BE2C (cell line): ENCODE measurements at regions not wholly inside any gene's neighbourhood (a gene's known extent, or its start where the extent isn't known, plus 50 kb on each side); places are given as distances from the start of the nearest gene placed in this dataset.

ENCODE experiments used
- DNase-seq: peaks from one replicate; pipeline ENCODE4 v3.0.0-alpha.2; 2020
- H3K27me3 ChIP-seq: fragments of 250-450 bp; sonication (Bioruptor Pico); 2 replicates; pipeline ENCODE4 v1.5.1; 2020; ENCODE audit warnings: mild to moderate bottlenecking
- H3K36me3 ChIP-seq: fragments of 250-450 bp; sonication (Bioruptor Pico); 2 replicates; pipeline ENCODE4 v1.5.1; 2020; ENCODE audit warnings: mild to moderate bottlenecking
- H3K4me1 ChIP-seq: fragments of 250-450 bp; sonication (Bioruptor Pico); 2 replicates; pipeline ENCODE4 v1.5.1; 2020
- H3K4me3 ChIP-seq: 2 replicates; pipeline ENCODE4 v1.5.1; 2011; ENCODE audit warnings: low read depth, low read length
- H3K9me3 ChIP-seq: fragments of 250-450 bp; sonication (Bioruptor Pico); 2 replicates; pipeline ENCODE4 v1.5.1; 2020
- TF ChIP-seq, protein P1 (sequence below): IDR thresholded peaks from 2 replicates; pipeline ENCODE4 v1.5.1; 2012; ENCODE audit warnings: mild to moderate bottlenecking, low read depth, low read length

DNA sequence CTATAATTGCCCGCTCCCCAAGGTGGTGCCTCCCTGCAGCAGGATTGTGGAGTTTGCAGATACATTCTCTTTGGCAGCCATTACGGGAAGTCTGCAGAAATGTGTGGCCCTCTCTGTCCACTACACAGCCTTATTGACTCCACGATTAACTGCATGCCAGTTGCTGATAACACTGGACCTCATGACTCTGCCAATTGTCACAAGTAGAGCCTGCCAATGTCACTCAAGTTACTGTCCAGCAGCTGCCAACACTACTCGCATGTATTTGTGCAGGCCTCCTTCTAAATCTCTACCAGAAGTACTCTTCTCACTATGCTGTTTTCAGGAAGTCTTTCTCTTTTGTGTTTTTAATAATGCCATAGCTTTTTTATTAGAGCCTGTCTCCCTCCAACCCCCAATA lies 128.8 kb downstream of the PPP1R3A start:
- Histone ChIP-seq H3K36me3 (no peaks in the 10 kb centered on the region), H3K27me3 (no peaks in the 10 kb centered on the region), H3K4me1 (no peaks in the 10 kb centered on the region), H3K4me3 (no peak overlapping the region), H3K9me3 (no peaks in the 10 kb centered on the region)
- TF ChIP-seq, protein P1, sequence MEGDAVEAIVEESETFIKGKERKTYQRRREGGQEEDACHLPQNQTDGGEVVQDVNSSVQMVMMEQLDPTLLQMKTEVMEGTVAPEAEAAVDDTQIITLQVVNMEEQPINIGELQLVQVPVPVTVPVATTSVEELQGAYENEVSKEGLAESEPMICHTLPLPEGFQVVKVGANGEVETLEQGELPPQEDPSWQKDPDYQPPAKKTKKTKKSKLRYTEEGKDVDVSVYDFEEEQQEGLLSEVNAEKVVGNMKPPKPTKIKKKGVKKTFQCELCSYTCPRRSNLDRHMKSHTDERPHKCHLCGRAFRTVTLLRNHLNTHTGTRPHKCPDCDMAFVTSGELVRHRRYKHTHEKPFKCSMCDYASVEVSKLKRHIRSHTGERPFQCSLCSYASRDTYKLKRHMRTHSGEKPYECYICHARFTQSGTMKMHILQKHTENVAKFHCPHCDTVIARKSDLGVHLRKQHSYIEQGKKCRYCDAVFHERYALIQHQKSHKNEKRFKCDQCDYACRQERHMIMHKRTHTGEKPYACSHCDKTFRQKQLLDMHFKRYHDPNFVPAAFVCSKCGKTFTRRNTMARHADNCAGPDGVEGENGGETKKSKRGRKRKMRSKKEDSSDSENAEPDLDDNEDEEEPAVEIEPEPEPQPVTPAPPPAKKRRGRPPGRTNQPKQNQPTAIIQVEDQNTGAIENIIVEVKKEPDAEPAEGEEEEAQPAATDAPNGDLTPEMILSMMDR = no peak
- no peak for DNase-seq

DNA sequence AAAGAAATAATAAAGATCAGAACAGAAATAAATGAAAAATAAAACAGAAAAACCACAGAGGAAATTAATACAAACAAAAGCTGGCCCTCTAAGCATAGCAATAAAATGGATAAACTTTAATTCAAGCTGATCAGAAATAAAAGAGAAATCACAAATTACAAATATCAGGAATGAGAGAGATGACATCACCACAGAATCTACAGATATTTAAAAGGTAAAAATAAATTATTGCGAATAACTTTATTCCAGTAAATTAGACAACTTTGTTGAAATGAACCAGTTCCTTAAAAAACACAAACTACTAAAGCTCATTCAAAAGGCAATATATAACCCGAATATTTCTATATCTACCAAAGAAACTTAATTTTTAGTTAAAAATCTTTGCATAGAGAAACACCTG lies 131.7 kb downstream of the PPP1R3A start:
- Histone ChIP-seq H3K9me3 (no peaks in the 10 kb centered on the region), H3K27me3 (no peaks in the 10 kb centered on the region), H3K4me1 (no peaks in the 10 kb centered on the region), H3K36me3 (no peaks in the 10 kb centered on the region), H3K4me3 (no peak overlapping the region)
- TF ChIP-seq, protein P1 = no peak
- no peak for DNase-seq

DNA sequence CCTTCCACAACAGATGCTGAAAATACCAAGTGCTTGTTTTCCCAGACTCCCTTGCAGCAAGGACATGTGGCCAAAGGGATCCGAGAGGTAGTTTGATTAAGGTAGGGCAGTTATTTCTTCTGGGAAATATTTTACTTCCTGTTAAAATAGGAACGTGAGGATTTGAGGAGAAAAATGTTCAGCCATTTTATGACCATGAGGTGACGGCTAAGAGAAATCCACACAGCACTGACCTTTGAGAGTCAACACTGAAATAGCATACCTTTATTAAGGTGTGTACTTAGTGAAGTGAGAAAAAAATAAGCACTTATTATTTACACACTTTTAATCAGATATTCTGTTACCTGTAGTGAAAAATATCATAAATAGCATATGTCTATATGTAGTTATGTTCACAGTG lies 133.9 kb downstream of the PPP1R3A start:
- H3K27me3 ChIP-seq = no peaks in the 10 kb centered on the region
- no peaks in the 10 kb centered on the region for H3K9me3 ChIP-seq
- H3K4me1 ChIP-seq = no peaks in the 10 kb centered on the region
- no peak overlapping the region for H3K4me3 ChIP-seq
- no peaks in the 10 kb centered on the region for H3K36me3 ChIP-seq
- no peak for DNase-seq
- TF ChIP-seq, protein P1 = no peak

DNA sequence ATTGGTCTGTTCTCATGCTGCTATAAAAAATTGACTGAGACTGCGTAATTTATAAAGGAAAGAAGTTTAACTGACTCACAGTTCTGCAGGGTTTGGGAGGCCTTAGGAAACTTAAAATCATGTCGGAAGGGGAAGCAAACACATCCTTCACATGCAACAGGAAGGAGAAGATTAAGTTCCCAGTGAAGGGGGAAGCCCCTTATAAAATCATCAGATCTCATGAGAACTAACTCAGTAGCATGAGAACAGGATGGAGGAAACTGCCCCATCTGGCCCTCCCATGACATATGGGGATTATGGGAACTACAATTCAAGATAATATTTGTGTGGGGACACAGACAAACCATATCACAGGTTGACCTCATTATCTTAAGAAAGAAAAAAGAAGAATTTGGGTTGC lies 134.5 kb downstream of the PPP1R3A start:
- H3K9me3 ChIP-seq = no peaks in the 10 kb centered on the region
- H3K4me3 ChIP-seq = no peak overlapping the region
- DNase-seq = no peak
- H3K27me3 ChIP-seq = no peaks in the 10 kb centered on the region
- no peaks in the 10 kb centered on the region for H3K36me3 ChIP-seq
- H3K4me1 ChIP-seq = no peaks in the 10 kb centered on the region
- TF ChIP-seq, protein P1 = no peak

DNA sequence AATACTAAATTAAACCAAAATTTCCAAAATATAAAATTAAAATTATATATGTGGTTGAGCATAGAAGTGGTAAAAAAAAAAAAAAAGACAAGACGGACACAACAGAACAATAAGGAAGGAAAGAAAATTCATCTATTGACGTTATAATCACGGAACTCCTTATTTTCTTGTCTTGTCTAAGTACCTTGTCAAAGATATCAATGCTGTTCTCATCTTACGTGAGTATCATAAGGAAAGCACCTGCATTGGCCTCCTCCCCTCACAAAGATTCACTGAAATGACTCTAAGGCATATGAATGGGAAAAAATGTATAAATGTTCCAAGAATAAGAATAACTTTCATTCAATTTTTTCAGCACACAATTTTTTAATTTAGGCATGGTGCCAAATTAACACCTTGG lies 135.4 kb downstream of the PPP1R3A start:
- DNase-seq = no peak
- no peak overlapping the region for H3K4me3 ChIP-seq
- no peaks in the 10 kb centered on the region for H3K4me1 ChIP-seq
- no peaks in the 10 kb centered on the region for H3K36me3 ChIP-seq
- H3K9me3 ChIP-seq = no peaks in the 10 kb centered on the region
- TF ChIP-seq, protein P1 = no peak
- no peaks in the 10 kb centered on the region for H3K27me3 ChIP-seq

DNA sequence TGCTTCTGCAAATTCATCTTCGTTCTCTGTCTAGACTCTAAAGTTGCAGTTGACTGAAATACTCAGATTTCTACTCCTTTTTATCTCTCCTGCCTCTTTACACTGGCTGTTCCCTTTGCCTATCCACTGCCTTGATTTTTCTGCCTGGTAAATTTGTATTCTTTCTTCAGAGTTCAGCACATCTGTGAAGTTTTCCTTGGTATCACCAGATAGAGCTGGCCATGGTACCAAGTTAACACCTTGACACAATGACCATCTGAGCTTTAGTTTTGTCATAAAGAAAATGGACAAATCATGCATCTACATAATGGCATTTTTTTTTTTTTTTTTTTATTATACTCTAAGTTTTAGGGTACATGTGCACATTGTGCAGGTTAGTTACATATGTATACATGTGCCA lies 143.0 kb downstream of the PPP1R3A start:
- Histone ChIP-seq H3K4me1 (no peaks in the 10 kb centered on the region), H3K36me3 (no peaks in the 10 kb centered on the region), H3K4me3 (no peak overlapping the region), H3K9me3 (no peaks in the 10 kb centered on the region), H3K27me3 (no peaks in the 10 kb centered on the region)
- TF ChIP-seq, protein P1 = no peak
- no peak for DNase-seq
